ENCODE measurements at regions not wholly inside any gene's neighbourhood (a gene's known extent, or its start where the extent isn't known, plus 50 kb on each side); places are given as distances from the start of the nearest gene placed in this dataset.

DNA sequence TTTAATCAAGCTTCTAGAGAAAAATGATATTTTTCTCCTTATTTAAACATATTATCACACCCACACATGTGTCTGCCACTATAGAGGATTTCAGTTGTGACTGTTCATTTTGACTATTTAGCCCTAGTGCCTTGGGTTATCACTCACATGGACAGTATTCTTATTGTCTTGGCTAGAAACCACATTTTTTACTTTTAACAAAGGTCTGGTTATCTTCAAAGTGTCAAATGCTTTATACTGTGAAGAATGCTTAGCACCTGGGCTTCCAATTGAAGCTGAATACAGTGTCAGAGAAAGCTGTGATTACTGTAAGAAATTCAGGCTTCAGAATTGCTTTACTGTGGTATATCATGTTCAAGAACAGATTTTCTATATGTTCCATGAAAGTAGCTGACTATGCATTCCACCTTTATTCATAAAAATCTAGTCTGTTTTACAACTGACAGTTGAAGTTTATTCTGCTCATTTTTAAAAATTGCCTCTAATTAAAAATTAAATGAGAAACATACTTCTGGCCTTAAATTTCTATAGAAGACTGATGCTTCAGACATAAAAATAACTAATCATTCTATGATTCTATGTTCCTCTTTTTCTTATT lies 278.6 kb downstream of the SEMA3D start:
- no peak for TF ChIP-seq FOXP2 (optimal IDR thresholded peaks at IDR 0.05; ENCODE audit: borderline replicate concordance, extremely low read depth, extremely low read length, insufficient read depth)

DNA sequence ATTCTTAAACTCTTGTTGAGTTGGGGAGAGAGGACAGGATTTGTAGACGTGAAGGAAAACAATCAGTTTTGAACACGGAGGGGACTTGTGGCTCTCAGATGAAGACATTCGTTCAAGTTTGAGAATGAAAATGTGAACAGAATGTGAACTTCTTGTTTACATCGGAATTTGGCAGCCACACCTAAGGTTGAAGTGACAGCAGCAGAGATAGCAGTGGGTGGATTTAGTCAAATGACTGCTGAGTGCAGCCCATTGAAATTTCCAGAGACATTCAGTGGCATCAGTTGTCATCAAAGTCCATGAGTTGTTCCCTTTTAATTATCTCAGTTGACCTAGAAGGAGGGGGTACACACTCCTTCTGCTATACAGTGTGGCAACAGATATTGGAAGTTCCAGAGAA lies 280.0 kb downstream of the SEMA3D start:
- TF ChIP-seq POLR2AphosphoS5 (IDR thresholded peaks at IDR 0.05; ENCODE audit: low read depth, low read length) (no peak), TAF1 (IDR thresholded peaks at IDR 0.05; ENCODE audit: borderline replicate concordance, insufficient read depth, low read length) (no peak), FOXP2 (optimal IDR thresholded peaks at IDR 0.05; ENCODE audit: borderline replicate concordance, extremely low read depth, extremely low read length, insufficient read depth) (no peak), SIN3A (IDR thresholded peaks at IDR 0.05; ENCODE audit: borderline replicate concordance, insufficient read depth, low read length) (no peak)
- TF ChIP-seq, protein P1, sequence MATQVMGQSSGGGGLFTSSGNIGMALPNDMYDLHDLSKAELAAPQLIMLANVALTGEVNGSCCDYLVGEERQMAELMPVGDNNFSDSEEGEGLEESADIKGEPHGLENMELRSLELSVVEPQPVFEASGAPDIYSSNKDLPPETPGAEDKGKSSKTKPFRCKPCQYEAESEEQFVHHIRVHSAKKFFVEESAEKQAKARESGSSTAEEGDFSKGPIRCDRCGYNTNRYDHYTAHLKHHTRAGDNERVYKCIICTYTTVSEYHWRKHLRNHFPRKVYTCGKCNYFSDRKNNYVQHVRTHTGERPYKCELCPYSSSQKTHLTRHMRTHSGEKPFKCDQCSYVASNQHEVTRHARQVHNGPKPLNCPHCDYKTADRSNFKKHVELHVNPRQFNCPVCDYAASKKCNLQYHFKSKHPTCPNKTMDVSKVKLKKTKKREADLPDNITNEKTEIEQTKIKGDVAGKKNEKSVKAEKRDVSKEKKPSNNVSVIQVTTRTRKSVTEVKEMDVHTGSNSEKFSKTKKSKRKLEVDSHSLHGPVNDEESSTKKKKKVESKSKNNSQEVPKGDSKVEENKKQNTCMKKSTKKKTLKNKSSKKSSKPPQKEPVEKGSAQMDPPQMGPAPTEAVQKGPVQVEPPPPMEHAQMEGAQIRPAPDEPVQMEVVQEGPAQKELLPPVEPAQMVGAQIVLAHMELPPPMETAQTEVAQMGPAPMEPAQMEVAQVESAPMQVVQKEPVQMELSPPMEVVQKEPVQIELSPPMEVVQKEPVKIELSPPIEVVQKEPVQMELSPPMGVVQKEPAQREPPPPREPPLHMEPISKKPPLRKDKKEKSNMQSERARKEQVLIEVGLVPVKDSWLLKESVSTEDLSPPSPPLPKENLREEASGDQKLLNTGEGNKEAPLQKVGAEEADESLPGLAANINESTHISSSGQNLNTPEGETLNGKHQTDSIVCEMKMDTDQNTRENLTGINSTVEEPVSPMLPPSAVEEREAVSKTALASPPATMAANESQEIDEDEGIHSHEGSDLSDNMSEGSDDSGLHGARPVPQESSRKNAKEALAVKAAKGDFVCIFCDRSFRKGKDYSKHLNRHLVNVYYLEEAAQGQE (IDR thresholded peaks at IDR 0.05; ENCODE audit: insufficient read depth in 1 of 2, low read depth in 2 of 2, low read length in 2 of 2): no peak

DNA sequence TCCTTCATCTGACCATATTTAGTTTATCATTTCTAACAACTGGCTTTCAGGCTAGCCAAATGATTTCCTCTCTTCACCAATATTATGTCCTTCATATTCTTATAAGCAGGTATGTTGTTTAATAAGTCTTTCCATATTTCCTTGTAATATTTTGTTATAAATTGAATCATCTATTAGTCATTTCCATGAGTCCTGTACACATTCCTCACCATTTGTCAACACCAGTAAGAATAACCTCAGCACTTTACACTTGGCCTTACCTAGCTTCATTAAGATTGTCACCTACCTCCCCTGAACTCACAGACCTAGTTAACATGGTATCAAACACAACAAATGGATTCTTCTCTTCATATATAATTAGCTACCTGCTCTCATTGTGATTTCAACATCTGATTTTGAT lies 282.3 kb downstream of the SEMA3D start:
- TF ChIP-seq SIN3A (IDR thresholded peaks at IDR 0.05; ENCODE audit: borderline replicate concordance, insufficient read depth, low read length) (no peak), POLR2AphosphoS5 (IDR thresholded peaks at IDR 0.05; ENCODE audit: low read depth, low read length) (no peak), FOXP2 (optimal IDR thresholded peaks at IDR 0.05; ENCODE audit: borderline replicate concordance, extremely low read depth, extremely low read length, insufficient read depth) (no peak), TAF1 (IDR thresholded peaks at IDR 0.05; ENCODE audit: borderline replicate concordance, insufficient read depth, low read length) (no peak)
- TF ChIP-seq, protein P1 (IDR thresholded peaks at IDR 0.05; ENCODE audit: insufficient read depth in 1 of 2, low read depth in 2 of 2, low read length in 2 of 2): no peak

DNA sequence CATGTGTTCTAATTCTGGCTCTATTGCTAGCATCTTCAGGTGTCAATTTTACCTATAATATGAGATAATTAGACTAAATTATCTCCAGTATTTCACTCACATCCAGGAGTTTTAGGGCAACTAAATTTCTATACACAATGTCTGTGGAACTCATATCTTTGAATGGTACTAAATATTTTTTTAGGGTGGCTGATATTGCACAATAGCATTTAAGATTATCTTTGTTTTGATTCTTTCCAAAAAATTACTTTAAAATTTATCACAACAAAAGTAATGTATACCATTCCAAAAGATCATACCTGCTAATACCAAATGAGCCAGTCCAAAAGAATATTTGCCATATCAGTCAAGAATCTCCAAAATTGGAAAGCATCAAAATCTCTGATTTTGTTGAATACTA lies 285.5 kb downstream of the SEMA3D start:
- TF ChIP-seq, protein P1 (IDR thresholded peaks at IDR 0.05; ENCODE audit: insufficient read depth in 1 of 2, low read depth in 2 of 2, low read length in 2 of 2): no peak
- TF ChIP-seq POLR2AphosphoS5 (IDR thresholded peaks at IDR 0.05; ENCODE audit: low read depth, low read length): no peak
- TF ChIP-seq SIN3A (IDR thresholded peaks at IDR 0.05; ENCODE audit: borderline replicate concordance, insufficient read depth, low read length): no peak
- no peak for TF ChIP-seq FOXP2 (optimal IDR thresholded peaks at IDR 0.05; ENCODE audit: borderline replicate concordance, extremely low read depth, extremely low read length, insufficient read depth)
- TF ChIP-seq TAF1 (IDR thresholded peaks at IDR 0.05; ENCODE audit: borderline replicate concordance, insufficient read depth, low read length): no peak

DNA sequence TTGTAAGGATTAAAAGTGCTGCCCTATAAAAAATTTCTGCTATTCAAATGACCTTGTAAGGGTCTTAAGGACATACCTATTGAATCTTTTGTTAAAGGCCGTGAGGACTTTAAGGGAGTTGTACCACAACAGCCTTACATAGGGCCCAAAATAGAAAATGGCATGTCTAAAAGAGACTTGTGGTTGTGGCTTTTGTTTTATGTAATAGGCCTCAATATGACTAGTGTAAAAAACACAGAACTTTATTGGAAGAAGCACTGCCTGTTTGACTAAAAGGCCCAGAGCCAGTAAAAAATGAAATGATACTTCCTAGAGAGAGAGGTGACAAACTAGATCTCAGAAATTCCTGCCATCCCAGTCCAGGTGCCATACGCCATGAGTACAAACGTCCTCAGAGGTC lies 286.6 kb downstream of the SEMA3D start:
- no peak for TF ChIP-seq TAF1 (IDR thresholded peaks at IDR 0.05; ENCODE audit: borderline replicate concordance, insufficient read depth, low read length)
- no peak for TF ChIP-seq FOXP2 (optimal IDR thresholded peaks at IDR 0.05; ENCODE audit: borderline replicate concordance, extremely low read depth, extremely low read length, insufficient read depth)

DNA sequence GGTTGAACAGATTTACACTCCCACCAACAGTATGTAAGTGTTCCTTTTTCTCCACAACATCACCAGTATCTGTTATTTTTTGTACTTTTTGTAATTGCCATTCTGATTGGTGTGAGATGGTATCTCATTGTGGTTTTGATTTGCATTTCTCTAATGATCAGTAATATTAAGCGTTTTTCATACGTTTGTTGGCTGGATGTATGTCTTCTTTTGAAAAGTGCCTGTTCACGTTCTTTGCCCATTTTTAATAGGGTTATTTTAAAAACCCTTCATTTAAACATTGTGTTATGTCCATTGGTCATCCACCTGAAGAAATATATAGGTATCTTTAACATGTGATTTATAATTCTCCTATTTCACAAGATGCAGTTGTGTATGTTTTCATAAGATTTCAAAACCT lies 291.3 kb downstream of the SEMA3D start:
- no peak for TF ChIP-seq SIN3A (IDR thresholded peaks at IDR 0.05; ENCODE audit: borderline replicate concordance, insufficient read depth, low read length)
- no peak for TF ChIP-seq FOXP2 (optimal IDR thresholded peaks at IDR 0.05; ENCODE audit: borderline replicate concordance, extremely low read depth, extremely low read length, insufficient read depth)
- no peak for TF ChIP-seq TAF1 (IDR thresholded peaks at IDR 0.05; ENCODE audit: borderline replicate concordance, insufficient read depth, low read length)
- TF ChIP-seq, protein P1 (IDR thresholded peaks at IDR 0.05; ENCODE audit: insufficient read depth in 1 of 2, low read depth in 2 of 2, low read length in 2 of 2): no peak
- TF ChIP-seq POLR2AphosphoS5 (IDR thresholded peaks at IDR 0.05; ENCODE audit: low read depth, low read length): no peak

Data from PFSK-1 (cell line).